GM12891 (cell line): ENCODE measurements at regions not wholly inside any gene's neighbourhood (a gene's known extent, or its start where the extent isn't known, plus 50 kb on each side); places are given as distances from the start of the nearest gene placed in this dataset.

Source experiments
- PAX5 ChIP-seq: IDR thresholded peaks from 2 replicates; pipeline ENCODE4 v1.6.1; 2011; ENCODE audit warnings: low read length, moderate library complexity, mild to moderate bottlenecking; ENCODE audit not compliant: insufficient read depth, severe bottlenecking
- POLR2A ChIP-seq: IDR thresholded peaks from 2 replicates; pipeline ENCODE4 v1.6.1; 2011; ENCODE audit warnings: low read depth, low read length, control low read depth
- POLR2AphosphoS5 ChIP-seq: IDR thresholded peaks from 2 replicates; pipeline ENCODE4 v1.6.1; 2011; ENCODE audit warnings: low read depth, low read length, control low read depth
- SPI1 ChIP-seq: IDR thresholded peaks from 2 replicates; pipeline ENCODE4 v1.6.1; 2011; ENCODE audit warnings: low read depth, low read length, control low read depth
- TAF1 ChIP-seq: IDR thresholded peaks from 2 replicates; pipeline ENCODE4 v1.6.1; 2011; ENCODE audit warnings: low read depth, low read length, control low read depth

GRCh38 chr2:65514555-65515195, 82.3 kb upstream of the SPRED2 start:
- no peak for TF ChIP-seq POLR2A
- TF ChIP-seq TAF1 = no peak
- TF ChIP-seq SPI1 = peak; percentile 86
- TF ChIP-seq POLR2AphosphoS5 = no peak
- no peak for TF ChIP-seq PAX5
